Kidney (tissue), 13 donors: ENCODE measurements at regions not wholly inside any gene's neighbourhood (a gene's known extent, or its start where the extent isn't known, plus 50 kb on each side); places are given as distances from the start of the nearest gene placed in this dataset.

Experiments
- DNase-seq, 5 donors: peaks; one replicate each; pipeline ENCODE4 v3.0.0-alpha.2; 2013 to 2020
- FAIRE-seq: peaks from 2 replicates; lab custom pipeline; 2012; peaks lifted over from hg19 to GRCh38; lab: Jason Lieb, UNC
- H3K27ac ChIP-seq, 2 donors: one replicate each; pipeline ENCODE4 v1.7.0; 2013; ENCODE audit warnings: low read depth in 2 of 2, low read length in 2 of 2, inconsistent platforms in 1 of 2
- H3K27me3 ChIP-seq: one replicate; pipeline ENCODE4 v1.7.1; 2013; ENCODE audit warnings: low read length, inconsistent platforms; ENCODE audit not compliant: control insufficient read depth, insufficient read depth
- H3K36me3 ChIP-seq, 3 donors: one replicate each; pipeline versions ENCODE4 v1.7.0 to v1.7.1; 2013; ENCODE audit warnings: low read length in 3 of 3, control low read depth in 1 of 3, inconsistent platforms in 1 of 3; ENCODE audit not compliant: insufficient read depth in 3 of 3, control insufficient read depth in 2 of 3
- H3K4me1 ChIP-seq, 3 donors: one replicate each; pipeline versions ENCODE4 v1.7.0 to v1.7.1; 2013; ENCODE audit warnings: low read length in 3 of 3, inconsistent platforms in 1 of 3, low read depth in 1 of 3; ENCODE audit not compliant: control insufficient read depth in 2 of 3, insufficient read depth in 2 of 3
- H3K4me3 ChIP-seq, 3 donors: one replicate each; pipeline versions ENCODE4 v1.7.0 to v1.8.1; 2013; ENCODE audit warnings: low read length in 3 of 3, control low read depth in 1 of 3, inconsistent platforms in 1 of 3
- H3K9ac ChIP-seq, 3 donors: one replicate each; pipeline versions ENCODE4 v1.7.0 to v1.7.1; 2013; ENCODE audit warnings: low read length in 3 of 3, control low read depth in 1 of 3, inconsistent platforms in 1 of 3
- H3K9me3 ChIP-seq, 3 donors: one replicate each; pipeline versions ENCODE4 v1.7.0 to v1.7.1; 2013; ENCODE audit warnings: low read length in 3 of 3, control low read depth in 1 of 3, inconsistent platforms in 1 of 3; ENCODE audit not compliant: control insufficient read depth in 2 of 3, insufficient read depth in 1 of 3
- CTCF ChIP-seq: IDR thresholded peaks from 3 replicates; pipeline ENCODE4 v1.5.1; 2012; ENCODE audit warnings: mild to moderate bottlenecking, moderate library complexity, borderline replicate concordance; ENCODE audit not compliant: insufficient read depth; ENCODE audit errors: extremely low read depth
- intact Hi-C: fragments of 100-400 bp; cut with DNase I; formaldehyde crosslinking; loops from one replicate; pipeline ENCODE4 v1.11.1; 2022
- donor health status: control.
- donor health status: control.
- donor health status: control.
- donor health status: control.
- donor health status: control.
- donor health status: DM: yes; HTN: yes; CAD: no.
- donor health status: Normal renal cell carcinoma (clear cell type).

GRCh38 chr1:91165033-91165654 is 143.3 kb upstream of the ZNF644 start:
- no peak for FAIRE-seq
- TF ChIP-seq CTCF: peak; percentile 78
- no peak overlapping the region for H3K9ac ChIP-seq
- intact Hi-C loops: no loop called here
- peak; percentile 82 to 84 (median 83) for DNase-seq
- H3K36me3 ChIP-seq: no peaks in the 10 kb centered on the region
- H3K4me3 ChIP-seq: no peak overlapping the region
- H3K4me1 ChIP-seq: no peaks in the 10 kb centered on the region
- no peaks in the 10 kb centered on the region for H3K9me3 ChIP-seq
- H3K27me3 ChIP-seq: no peaks in the 10 kb centered on the region
- H3K27ac ChIP-seq: no peak overlapping the region

- intact Hi-C loops: no loop called here
- no peak for FAIRE-seq
Observed at GRCh38 chr1:91162613-91163012, 140.8 kb upstream of the ZNF644 start.

GRCh38 chr1:91161749-91162148 is 139.9 kb upstream of the ZNF644 start:
- intact Hi-C loops: no loop called here

More at GRCh38 chr1:91162613-91163012, 140.8 kb upstream of the ZNF644 start:
- Histone ChIP-seq H3K9ac (no peak overlapping the region), H3K27ac (no peak overlapping the region), H3K36me3 (no peaks in the 10 kb centered on the region), H3K9me3 (no peaks in the 10 kb centered on the region), H3K4me3 (no peak overlapping the region), H3K27me3 (no peaks in the 10 kb centered on the region), H3K4me1 (no peaks in the 10 kb centered on the region)
- no peak for DNase-seq
- no peak for TF ChIP-seq CTCF

More at GRCh38 chr1:91161749-91162148, 139.9 kb upstream of the ZNF644 start:
- Histone ChIP-seq H3K9ac (no peak overlapping the region), H3K36me3 (no peaks in the 10 kb centered on the region), H3K4me1 (no peaks in the 10 kb centered on the region), H3K9me3 (no peaks in the 10 kb centered on the region), H3K27ac (no peak overlapping the region), H3K4me3 (no peak overlapping the region), H3K27me3 (no peaks in the 10 kb centered on the region)
- FAIRE-seq (no peak), DNase-seq (no peak)
- no peak for TF ChIP-seq CTCF
